ENCODE measurements at regions not wholly inside any gene's neighbourhood (a gene's known extent, or its start where the extent isn't known, plus 50 kb on each side); places are given as distances from the start of the nearest gene placed in this dataset.

- ChIA-PET CTCF (no interaction called here), POLR2A (ENCODE audit: unreplicated experiment) (no interaction called here)
- intact Hi-C loops (cut with micrococcal nuclease; ENCODE audit: unreplicated experiment), result no loop called here
- no peaks in the 10 kb centered on the region for H3K36me3 ChIP-seq (ENCODE audit: low read depth)
- H3K9me3 ChIP-seq (ENCODE audit: insufficient read depth, low read depth), result no peaks in the 10 kb centered on the region
- H2AFZ ChIP-seq, result no peak overlapping the region
- no peak overlapping the region for H3K27ac ChIP-seq
- no peaks in the 10 kb centered on the region for H3F3A ChIP-seq (ENCODE audit: insufficient read depth, low read depth)
- H3K4me3 ChIP-seq, result no peak overlapping the region
- peaks cover 94% of the 10 kb centered on the region for H3K27me3 ChIP-seq (ENCODE audit: insufficient read depth, low read depth)
- BruUV-seq (replicated peaks), result no TSS peak
- no peaks in the 10 kb centered on the region for H3K9me2 ChIP-seq (ENCODE audit: insufficient read depth)
- no peaks in the 10 kb centered on the region for H3K79me2 ChIP-seq (ENCODE audit: low read depth)
- no peaks in the 10 kb centered on the region for H3K4me1 ChIP-seq (replicated peaks; ENCODE audit: insufficient read depth)
- H3K4me2 ChIP-seq, result no peak overlapping the region
- H4K20me1 ChIP-seq (ENCODE audit: insufficient read depth), result no peaks in the 10 kb centered on the region
- DNase-seq, result no peak
- TF ChIP-seq CTCF (conservative IDR thresholded peaks at IDR 0.05) (no peak), EZH2 (IDR thresholded peaks at IDR 0.05; ENCODE audit: low read depth) (no peak)
Observed at GRCh38 chr20:52280407-52280806, 88.8 kb upstream of the ZFP64 start.

- TF ChIP-seq EZH2 (IDR thresholded peaks at IDR 0.05; ENCODE audit: low read depth), result no peak
- no peak for TF ChIP-seq CTCF (conservative IDR thresholded peaks at IDR 0.05)
- ChIA-PET CTCF (no interaction called here), POLR2A (ENCODE audit: unreplicated experiment) (no interaction called here)
- Histone ChIP-seq H2AFZ (no peak overlapping the region), H3K4me3 (no peak overlapping the region), H3K27ac (no peak overlapping the region), H3K27me3 (ENCODE audit: insufficient read depth, low read depth) (peaks cover 94% of the 10 kb centered on the region), H3K36me3 (ENCODE audit: low read depth) (no peaks in the 10 kb centered on the region), H3K4me2 (no peak overlapping the region), H3F3A (ENCODE audit: insufficient read depth, low read depth) (no peaks in the 10 kb centered on the region), H3K4me1 (replicated peaks; ENCODE audit: insufficient read depth) (no peaks in the 10 kb centered on the region), H3K9me3 (ENCODE audit: insufficient read depth, low read depth) (no peaks in the 10 kb centered on the region), H4K20me1 (ENCODE audit: insufficient read depth) (no peaks in the 10 kb centered on the region), H3K9me2 (ENCODE audit: insufficient read depth) (no peaks in the 10 kb centered on the region), H3K79me2 (ENCODE audit: low read depth) (no peaks in the 10 kb centered on the region)
- intact Hi-C loops (cut with micrococcal nuclease; ENCODE audit: unreplicated experiment), result no loop called here
- no TSS peak for BruUV-seq (replicated peaks)
- no peak for DNase-seq
Observed at GRCh38 chr20:52279706-52280105, 88.1 kb upstream of the ZFP64 start.

- no peaks in the 10 kb centered on the region for H4K20me1 ChIP-seq (ENCODE audit: insufficient read depth)
- no peaks in the 10 kb centered on the region for H3K4me1 ChIP-seq (replicated peaks; ENCODE audit: insufficient read depth)
- H3K27me3 ChIP-seq (ENCODE audit: insufficient read depth, low read depth), result peaks cover 89% of the 10 kb centered on the region
- H3K79me2 ChIP-seq (ENCODE audit: low read depth), result no peaks in the 10 kb centered on the region
- intact Hi-C loops (cut with micrococcal nuclease; ENCODE audit: unreplicated experiment), result no loop called here
- H3K4me2 ChIP-seq, result no peak overlapping the region
- no peaks in the 10 kb centered on the region for H3K36me3 ChIP-seq (ENCODE audit: low read depth)
- DNase-seq, result no peak
- POLR2A ChIA-PET (ENCODE audit: unreplicated experiment), result no interaction called here
- H3F3A ChIP-seq (ENCODE audit: insufficient read depth, low read depth), result no peaks in the 10 kb centered on the region
- CTCF ChIA-PET, result no interaction called here
- no TSS peak for BruUV-seq (replicated peaks)
- no peak for TF ChIP-seq EZH2 (IDR thresholded peaks at IDR 0.05; ENCODE audit: low read depth)
- TF ChIP-seq CTCF (conservative IDR thresholded peaks at IDR 0.05), result no peak
- no peak overlapping the region for H2AFZ ChIP-seq
- H3K9me2 ChIP-seq (ENCODE audit: insufficient read depth), result no peaks in the 10 kb centered on the region
- no peaks in the 10 kb centered on the region for H3K9me3 ChIP-seq (ENCODE audit: insufficient read depth, low read depth)
- H3K27ac ChIP-seq, result no peak overlapping the region
- H3K4me3 ChIP-seq, result no peak overlapping the region
Observed at GRCh38 chr20:52275181-52275691, 83.7 kb upstream of the ZFP64 start.

Data from PC-9 (cell line).